ENCODE measurements at regions not wholly inside any gene's neighbourhood (a gene's known extent, or its start where the extent isn't known, plus 50 kb on each side); places are given as distances from the start of the nearest gene placed in this dataset.
"Not testable (repeated sequence)": the region's sequence is repeated elsewhere in the genome, so short reads cannot be mapped to it uniquely, and the experiment has no call there.

GRCh38 chr4:122100508-122100907 lies 51.6 kb upstream of the BLTP1 start:
- no peak for DNase-seq

- no peak for DNase-seq
Observed at GRCh38 chr4:122099896-122100295, 52.2 kb upstream of the BLTP1 start.

GRCh38 chr4:122091836-122092405 lies 60.2 kb upstream of the BLTP1 start:
- no peak for DNase-seq

DNA sequence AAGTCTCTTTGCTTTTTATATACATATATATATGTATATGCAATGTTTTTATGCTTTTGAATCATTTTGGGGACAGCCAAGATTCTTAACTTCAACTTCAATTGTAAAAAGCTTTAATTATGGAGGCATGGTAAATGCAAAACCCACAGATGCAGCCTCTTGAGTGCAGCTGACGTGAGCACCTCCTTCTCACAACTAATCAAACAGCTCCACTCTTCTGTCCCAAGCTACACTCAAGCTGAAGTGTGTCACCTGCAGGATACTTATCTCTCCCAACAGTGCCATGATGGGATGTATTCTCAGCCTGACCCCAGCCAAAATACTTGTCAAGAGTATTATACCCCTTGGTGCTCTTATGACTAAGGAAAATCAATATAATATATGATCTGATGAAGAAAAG lies 60.7 kb upstream of the BLTP1 start:
- no peak for DNase-seq

DNA sequence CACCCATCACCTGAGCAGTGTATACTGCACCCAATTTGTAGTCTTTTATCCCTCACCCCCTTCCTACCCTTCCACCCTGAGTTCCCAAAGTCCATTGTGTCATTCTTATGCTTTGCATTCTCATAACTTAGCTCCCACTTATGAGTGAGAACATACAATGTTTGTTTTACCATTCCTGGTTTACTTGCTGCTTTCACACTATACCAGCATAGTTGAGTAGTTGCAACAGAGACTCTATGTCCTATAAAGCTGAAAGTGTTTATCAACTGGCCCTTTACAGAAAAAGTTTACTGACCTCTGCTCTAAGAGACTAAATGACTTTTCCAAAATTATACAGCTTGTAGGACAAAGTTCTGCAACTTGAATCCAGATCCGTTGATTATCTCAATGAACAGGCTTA lies 61.1 kb upstream of the BLTP1 start:
- no peak for DNase-seq

GRCh38 chr4:122086338-122087065 lies 65.6 kb upstream of the BLTP1 start:
- DNase-seq = no peak

- no peak for DNase-seq
Observed at GRCh38 chr4:122083989-122084388, 68.1 kb upstream of the BLTP1 start.

DNA sequence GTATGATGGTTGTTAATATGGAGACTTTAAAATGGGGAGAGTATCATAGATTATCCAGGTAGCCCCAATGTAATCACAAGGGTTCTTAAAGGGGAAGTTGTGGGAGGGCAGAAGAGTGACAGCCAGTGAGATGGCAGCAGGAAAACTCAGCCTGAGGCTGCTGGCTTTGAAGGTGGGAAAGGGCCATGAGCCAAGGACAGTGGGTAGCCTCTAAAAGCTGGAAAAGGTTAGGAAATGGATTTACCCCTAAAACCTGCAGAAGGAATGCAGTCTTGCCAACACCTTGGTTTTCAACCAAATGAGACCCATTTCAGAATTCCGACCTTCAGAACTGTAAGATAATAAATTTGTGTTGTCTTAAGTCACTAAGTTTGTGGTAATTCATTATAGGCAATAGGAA lies 68.8 kb upstream of the BLTP1 start:
- DNase-seq = no peak

DNA sequence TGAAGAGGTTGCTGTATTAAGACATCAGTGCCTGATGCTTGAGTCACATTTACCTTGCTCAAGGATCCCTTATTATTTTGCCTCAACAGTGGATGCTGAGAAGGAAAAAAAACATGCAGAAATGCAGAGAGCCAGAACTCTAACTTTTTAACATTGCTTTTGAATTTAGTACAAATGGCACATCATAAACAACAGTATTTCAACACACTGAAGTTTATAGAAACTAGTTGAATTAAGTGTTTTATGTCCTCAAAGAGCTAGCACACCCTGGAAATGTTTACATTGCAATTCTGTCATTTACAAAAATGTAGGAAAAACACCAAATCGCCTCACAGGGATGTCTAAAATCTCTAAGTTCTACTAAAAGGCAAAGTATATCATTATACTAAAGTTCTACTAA lies 69.5 kb upstream of the BLTP1 start:
- DNase-seq = no peak

- not testable (repeated sequence) for DNase-seq
Observed at GRCh38 chr4:122077653-122078052, 74.5 kb upstream of the BLTP1 start.

DNA sequence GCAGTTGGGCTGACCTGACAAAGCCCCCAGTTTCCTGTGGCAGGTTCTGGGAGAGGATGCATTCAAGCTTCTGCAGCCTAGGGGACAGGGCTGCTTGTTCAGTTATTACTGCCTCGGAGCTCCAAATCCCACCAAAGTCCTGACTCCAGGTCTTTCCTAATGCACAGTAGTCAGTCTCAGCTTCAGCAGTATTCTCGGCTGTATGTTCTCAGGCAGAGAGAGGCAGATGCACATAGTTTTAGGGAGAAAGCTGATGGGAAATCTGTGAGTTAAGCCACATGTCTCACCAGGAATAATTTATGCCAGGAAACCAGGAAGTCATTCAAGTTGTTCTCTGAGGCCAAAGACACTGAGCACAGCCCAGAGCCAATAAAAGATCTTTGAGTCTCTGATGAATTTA lies 75.3 kb upstream of the BLTP1 start:
- DNase-seq = not testable (repeated sequence)

DNA sequence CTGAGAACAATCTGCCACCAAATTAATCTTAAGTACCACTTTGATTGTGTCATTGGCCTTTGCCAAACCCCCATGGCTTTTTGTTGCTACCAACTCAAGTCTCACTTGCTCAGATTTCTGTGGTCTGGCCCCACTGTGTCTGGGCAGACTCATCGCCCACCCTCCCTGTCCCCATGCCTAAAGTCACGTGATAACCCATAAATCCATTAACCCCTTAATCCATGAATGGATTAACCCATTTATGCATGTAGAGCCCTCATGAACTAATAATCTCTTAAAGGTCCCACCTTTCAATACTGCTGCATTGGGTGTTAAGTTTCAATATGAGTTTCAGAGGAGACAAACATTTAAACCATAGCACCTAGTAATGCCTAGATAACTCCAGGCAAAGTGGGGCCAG lies 78.5 kb upstream of the BLTP1 start:
- no peak for DNase-seq

DNA sequence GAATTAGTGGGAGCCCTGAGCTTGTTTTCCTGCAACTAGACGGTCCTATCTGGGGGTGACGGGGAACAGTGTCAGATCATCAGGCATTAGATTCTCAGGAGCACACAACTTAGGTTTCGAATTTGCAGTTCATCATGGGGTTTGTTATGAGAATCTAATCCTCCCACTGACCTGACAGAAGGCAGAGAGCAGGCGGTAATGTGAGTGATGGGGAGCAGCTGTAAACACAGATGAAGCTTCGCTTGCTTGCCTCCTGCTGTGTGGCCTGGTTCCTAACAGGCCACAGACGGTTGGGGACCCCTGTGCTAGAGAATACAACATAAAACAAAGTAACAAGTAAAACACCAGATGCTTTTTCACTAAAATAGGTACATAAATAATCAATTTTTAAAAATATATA lies 86.2 kb upstream of the BLTP1 start:
- DNase-seq = no peak

DNA sequence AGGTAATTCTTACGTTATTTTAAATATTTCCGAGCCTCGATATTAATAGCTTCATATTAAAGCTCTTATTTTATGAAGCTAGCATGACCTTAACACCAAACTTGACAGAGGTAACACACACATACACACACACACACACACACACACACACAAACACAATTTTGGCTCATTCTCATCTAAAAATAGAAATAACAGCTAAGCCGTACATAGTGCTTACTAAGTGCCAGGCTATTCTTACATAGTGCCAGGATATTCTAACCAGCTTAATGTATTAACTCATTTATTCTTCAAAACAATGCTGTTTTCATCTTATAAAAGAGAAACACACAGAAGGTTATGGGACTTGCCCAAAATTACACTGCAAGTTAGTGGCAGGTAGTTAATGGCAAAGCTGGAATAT lies 87.0 kb upstream of the BLTP1 start:
- DNase-seq = no peak

- no peak for DNase-seq
Observed at GRCh38 chr4:122053186-122053585, 98.9 kb upstream of the BLTP1 start.

- no peak for DNase-seq
Observed at GRCh38 chr4:122052677-122053076, 99.5 kb upstream of the BLTP1 start.

DNA sequence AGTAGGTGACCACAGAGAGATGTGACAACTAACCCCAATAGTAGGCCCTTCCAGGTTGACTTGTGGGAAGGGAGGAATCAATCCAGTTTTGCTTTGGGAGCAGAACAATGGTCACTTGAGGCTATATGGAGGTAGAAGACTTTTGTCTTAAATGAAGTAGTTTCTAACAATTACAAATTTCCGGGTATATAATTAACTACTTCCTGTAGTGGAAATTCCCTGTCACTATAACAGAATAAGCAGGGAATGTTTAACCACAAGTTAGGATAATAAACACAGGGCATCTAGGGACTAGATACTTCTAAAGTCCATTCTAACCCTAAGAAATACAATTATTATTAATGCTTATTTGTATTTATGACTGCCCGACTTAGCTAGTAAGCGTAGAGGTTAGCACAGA lies 99.0 kb upstream of the TRPC3 start:
- no peak for DNase-seq

- DNase-seq = no peak
Observed at GRCh38 chr4:122047456-122048425, 95.9 kb upstream of the TRPC3 start.

DNA sequence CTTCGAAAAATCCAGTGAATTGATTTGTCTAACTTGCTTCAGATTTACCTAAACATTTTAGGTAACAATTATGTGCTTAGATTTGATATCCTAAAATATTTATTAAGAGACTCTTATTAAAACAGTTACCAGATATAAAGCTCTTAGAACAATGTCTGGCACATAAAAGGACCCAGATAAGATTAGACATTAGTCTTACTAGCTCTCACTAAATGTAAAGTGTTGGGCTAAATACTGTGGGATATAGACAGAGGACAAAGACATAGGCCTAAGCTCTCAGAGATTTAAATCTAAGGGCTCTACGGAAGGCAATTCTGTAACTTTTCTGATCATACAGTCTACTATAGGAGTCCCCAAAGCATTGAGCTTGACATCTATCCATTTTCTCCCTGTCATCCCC lies 94.4 kb upstream of the TRPC3 start:
- DNase-seq = no peak

DNA sequence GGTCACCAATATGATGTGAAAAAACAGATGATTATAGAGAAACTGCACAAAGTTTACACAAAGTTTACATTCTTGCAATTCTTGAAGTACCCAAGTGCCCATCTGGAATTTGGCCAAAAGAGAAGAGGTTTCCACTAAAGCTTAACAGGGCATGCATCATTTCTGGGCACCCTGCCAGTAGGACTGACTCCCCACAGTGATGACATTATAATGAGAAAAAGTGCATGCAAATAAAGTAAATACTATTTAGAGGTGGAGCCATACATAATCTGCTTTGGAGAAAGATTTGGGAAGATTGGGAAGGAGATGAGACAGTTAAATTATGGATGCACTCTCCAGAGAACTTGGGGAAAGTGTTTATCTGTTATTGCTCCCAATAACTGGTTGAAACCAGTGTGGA lies 93.7 kb upstream of the TRPC3 start:
- DNase-seq = no peak

DNA sequence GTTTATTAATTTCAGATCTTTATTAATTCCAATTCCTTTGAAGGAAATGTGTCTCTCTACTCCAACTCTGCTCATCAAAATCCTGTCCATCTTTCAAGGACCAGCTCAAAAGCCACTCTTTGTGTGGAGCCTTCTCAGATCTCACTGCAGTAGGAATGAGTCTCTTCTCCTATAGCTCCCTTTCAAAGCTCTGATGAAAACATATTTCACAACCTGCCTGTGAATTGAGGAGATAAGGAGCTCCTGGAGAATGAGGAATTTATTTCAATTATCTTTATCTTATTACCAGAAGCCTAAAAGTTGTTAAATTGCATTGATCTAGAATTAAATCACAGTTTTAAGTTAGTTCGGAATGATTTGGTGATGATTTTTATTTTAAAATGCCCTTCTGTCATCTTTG lies 92.6 kb upstream of the TRPC3 start:
- no peak for DNase-seq

- DNase-seq = no peak
Observed at GRCh38 chr4:122041312-122041711, 89.5 kb upstream of the TRPC3 start.

DNA sequence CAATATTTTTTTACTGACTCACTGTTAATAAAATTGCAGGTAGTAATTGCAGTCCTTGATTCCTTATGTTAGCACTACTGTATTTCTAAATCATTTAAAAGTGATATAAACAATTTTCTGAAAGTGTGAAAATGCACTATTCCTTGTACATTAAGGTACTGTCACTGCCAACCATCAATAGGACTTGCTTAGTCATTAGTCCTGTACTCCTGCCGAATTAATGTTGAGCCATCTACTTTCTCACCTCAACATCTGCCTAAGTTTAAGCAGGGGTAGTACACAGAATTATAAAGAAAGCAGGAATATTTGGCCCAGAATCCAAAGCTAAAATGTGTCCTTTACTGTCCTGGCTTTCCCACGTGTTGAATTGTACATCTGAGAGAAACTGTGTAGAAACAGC lies 87.0 kb upstream of the TRPC3 start:
- DNase-seq = no peak

GRCh38 chr4:122034619-122035018 lies 82.8 kb upstream of the TRPC3 start:
- no peak for DNase-seq

Data from activated CD4-positive, alpha-beta T cell treated with anti-CD3 and anti-CD28 coated beads, Interleukin-2, amount 50 U/mL, for 4 hours (primary cell).